ENCODE measurements at regions not wholly inside any gene's neighbourhood (a gene's known extent, or its start where the extent isn't known, plus 50 kb on each side); places are given as distances from the start of the nearest gene placed in this dataset.

GRCh38 chr21:28496517-28496916 is 496.2 kb downstream of the LTN1 start:
- TF ChIP-seq CTCF (IDR thresholded peaks at IDR 0.05) (no peak), POLR2A (IDR thresholded peaks at IDR 0.05) (no peak)

Measured in vagina (tissue), 2 donors.